Trophoblast cell (in vitro differentiated cells and primary cell): ENCODE measurements at regions not wholly inside any gene's neighbourhood (a gene's known extent, or its start where the extent isn't known, plus 50 kb on each side); places are given as distances from the start of the nearest gene placed in this dataset.
"Not testable (repeated sequence)": the region's sequence is repeated elsewhere in the genome, so short reads cannot be mapped to it uniquely, and the experiment has no call there.

ENCODE experiments used
- DNase-seq, 2 donors: peaks; one replicate each; pipeline ENCODE4 v3.0.0-alpha.2; 2016
- H2AFZ ChIP-seq: 2 replicates; pipeline ENCODE4 v1.6.1; 2013; ENCODE audit warnings: low read length, moderate library complexity, mild to moderate bottlenecking; ENCODE audit not compliant: insufficient read depth, poor library complexity
- H2AK5ac ChIP-seq: 2 replicates; pipeline ENCODE4 v1.6.1; 2013; ENCODE audit warnings: mild to moderate bottlenecking, low read length
- H2BK120ac ChIP-seq: 2 replicates; pipeline ENCODE4 v1.6.1; 2013; ENCODE audit warnings: low read length, mild to moderate bottlenecking, moderate library complexity; ENCODE audit not compliant: insufficient read depth, poor library complexity
- H2BK12ac ChIP-seq: 2 replicates; pipeline ENCODE4 v1.6.1; 2013; ENCODE audit warnings: mild to moderate bottlenecking, low read length, moderate library complexity
- H2BK5ac ChIP-seq: 2 replicates; pipeline ENCODE4 v1.6.1; 2013; ENCODE audit warnings: low read length, low read depth, moderate library complexity, mild to moderate bottlenecking; ENCODE audit not compliant: poor library complexity
- H3K14ac ChIP-seq: 2 replicates; pipeline ENCODE4 v1.6.1; 2013; ENCODE audit warnings: mild to moderate bottlenecking, low read length
- H3K18ac ChIP-seq: 2 replicates; pipeline ENCODE4 v1.6.1; 2013; ENCODE audit warnings: mild to moderate bottlenecking, low read length
- H3K23ac ChIP-seq: 2 replicates; pipeline ENCODE4 v1.6.1; 2013; ENCODE audit warnings: low read length
- H3K27ac ChIP-seq: 2 replicates; pipeline ENCODE4 v1.5.1; 2013; ENCODE audit warnings: low read depth, mild to moderate bottlenecking, inconsistent platforms, low read length, moderate library complexity
- H3K27me3 ChIP-seq: 2 replicates; pipeline ENCODE4 v1.6.1; 2013; ENCODE audit warnings: inconsistent platforms, mild to moderate bottlenecking, low read length, moderate library complexity; ENCODE audit not compliant: insufficient read depth
- H3K36me3 ChIP-seq, 2 experiments: 1 replicate in 1 of 2; 2 replicates in 1 of 2; pipeline ENCODE4 v1.6.1; 2013; ENCODE audit warnings: low read length in 2 of 2, mild to moderate bottlenecking in 2 of 2, moderate library complexity in 1 of 2; ENCODE audit not compliant: insufficient read depth in 2 of 2, control insufficient read depth in 1 of 2
- H3K4ac ChIP-seq: 2 replicates; pipeline ENCODE4 v1.6.1; 2013; ENCODE audit warnings: low read depth, mild to moderate bottlenecking, low read length, moderate library complexity
- H3K4me1 ChIP-seq, 2 experiments: 1 replicate in 1 of 2; 2 replicates in 1 of 2; pipeline ENCODE4 v1.6.1; 2013; ENCODE audit warnings: low read length in 2 of 2, mild to moderate bottlenecking in 2 of 2, moderate library complexity in 1 of 2; ENCODE audit not compliant: insufficient read depth in 2 of 2, control insufficient read depth in 1 of 2
- H3K4me2 ChIP-seq: 2 replicates; pipeline ENCODE4 v1.6.1; 2013; ENCODE audit warnings: inconsistent platforms, mild to moderate bottlenecking, low read length, moderate library complexity
- H3K4me3 ChIP-seq: 2 replicates; pipeline ENCODE4 v1.5.1; 2013; ENCODE audit warnings: mild to moderate bottlenecking, low read depth, low read length, inconsistent platforms
- H3K79me1 ChIP-seq: one replicate; pipeline ENCODE4 v1.6.1; 2013; ENCODE audit warnings: low read length
- H3K79me2 ChIP-seq: 2 replicates; pipeline ENCODE4 v1.6.1; 2013; ENCODE audit warnings: low read length, mild to moderate bottlenecking; ENCODE audit not compliant: control insufficient read depth, insufficient read depth, poor library complexity
- H3K9ac ChIP-seq: 2 replicates; pipeline ENCODE4 v1.6.1; 2013; ENCODE audit warnings: mild to moderate bottlenecking, low read length
- H3K9me3 ChIP-seq: 2 replicates; pipeline ENCODE4 v1.6.1; 2013; ENCODE audit warnings: low read depth, mild to moderate bottlenecking, control low read depth, inconsistent platforms, low read length; ENCODE audit not compliant: insufficient read depth
- H4K12ac ChIP-seq: 2 replicates; pipeline ENCODE4 v1.6.1; 2013; ENCODE audit warnings: low read depth, mild to moderate bottlenecking, low read length, moderate library complexity
- H4K8ac ChIP-seq: 2 replicates; pipeline ENCODE4 v1.6.1; 2013; ENCODE audit warnings: low read depth, mild to moderate bottlenecking, low read length, moderate library complexity
- H4K91ac ChIP-seq: one replicate; pipeline ENCODE4 v1.6.1; 2013; ENCODE audit warnings: low read depth, mild to moderate bottlenecking, low read length, moderate library complexity
- WGBS: extraction: QIAGEN DNeasy Blood & Tissue Kit; methylation state at CpG from one replicate; pipeline ENCODE4 v1.1.7; 2013; ENCODE audit warnings: missing lambda C conversion rate; ENCODE audit not compliant: insufficient read length, insufficient coverage; ENCODE audit errors: extremely low coverage; 5-methylcytosine and 5-hydroxymethylcytosine counted together

- not testable (repeated sequence) for H3K18ac ChIP-seq, H4K91ac ChIP-seq, H2BK12ac ChIP-seq, H4K12ac ChIP-seq, H3K4me1 ChIP-seq, H2BK5ac ChIP-seq, H3K4ac ChIP-seq, H2AK5ac ChIP-seq, H3K79me1 ChIP-seq, H3K4me2 ChIP-seq, H3K4me3 ChIP-seq, H3K79me2 ChIP-seq, H3K9ac ChIP-seq, H3K9me3 ChIP-seq, H3K36me3 ChIP-seq, H2BK120ac ChIP-seq, H3K27ac ChIP-seq, H3K23ac ChIP-seq, H4K8ac ChIP-seq, H3K14ac ChIP-seq, H2AFZ ChIP-seq, H3K27me3 ChIP-seq
- no CpG with 5 or more reads among the region's 8 CpGs for WGBS
- DNase-seq = peak; percentile 61 to 67
Measured at GRCh38 chr5:157962686-157963085, 103.7 kb upstream of the CLINT1 start.

GRCh38 chr5:157961896-157962590 is 103.1 kb upstream of the CLINT1 start:
- H4K12ac ChIP-seq = no peak overlapping the region
- H2AK5ac ChIP-seq = no peak overlapping the region
- H2BK12ac ChIP-seq = no peak overlapping the region
- H3K79me1 ChIP-seq = peaks cover 2% of the 10 kb centered on the region
- DNase-seq = peak in 1 of 2 donors; percentile 37
- no peak overlapping the region for H2BK120ac ChIP-seq
- no peak overlapping the region for H3K18ac ChIP-seq
- no peak overlapping the region for H2AFZ ChIP-seq
- no peak overlapping the region for H3K4ac ChIP-seq
- H3K9me3 ChIP-seq = no peaks in the 10 kb centered on the region
- no peak overlapping the region for H3K4me3 ChIP-seq
- H4K91ac ChIP-seq = no peak overlapping the region
- H3K36me3 ChIP-seq = no peaks in the 10 kb centered on the region
- no peak overlapping the region for H3K23ac ChIP-seq
- no peak overlapping the region for H3K27ac ChIP-seq
- H3K79me2 ChIP-seq = no peaks in the 10 kb centered on the region
- no peak overlapping the region for H3K14ac ChIP-seq
- H4K8ac ChIP-seq = no peak overlapping the region
- no peak overlapping the region for H3K9ac ChIP-seq
- peaks cover 2 to 5% of the 10 kb centered on the region in 2 experiments for H3K4me1 ChIP-seq
- no CpG with 5 or more reads among the region's 6 CpGs for WGBS
- no peak overlapping the region for H2BK5ac ChIP-seq
- no peak overlapping the region for H3K4me2 ChIP-seq
- no peaks in the 10 kb centered on the region for H3K27me3 ChIP-seq

- Histone ChIP-seq H3K4me3 (no peak overlapping the region), H3K4me1 (peaks cover 2 to 5% of the 10 kb centered on the region in 2 experiments), H3K4ac (no peak overlapping the region), H2BK12ac (no peak overlapping the region), H4K8ac (no peak overlapping the region), H3K27ac (no peak overlapping the region), H2AFZ (no peak overlapping the region), H2AK5ac (no peak overlapping the region), H4K12ac (no peak overlapping the region), H3K36me3 (no peaks in the 10 kb centered on the region), H3K27me3 (no peaks in the 10 kb centered on the region), H3K23ac (no peak overlapping the region), H4K91ac (no peak overlapping the region), H3K79me2 (no peaks in the 10 kb centered on the region), H2BK120ac (no peak overlapping the region), H3K4me2 (no peak overlapping the region), H2BK5ac (no peak overlapping the region), H3K79me1 (peaks cover 2% of the 10 kb centered on the region), H3K9me3 (no peaks in the 10 kb centered on the region), H3K9ac (no peak overlapping the region), H3K14ac (no peak overlapping the region), H3K18ac (no peak overlapping the region)
- no peak for DNase-seq
- no CpG with 5 or more reads among the region's 9 CpGs for WGBS
Measured at GRCh38 chr5:157961176-157961575, 102.2 kb upstream of the CLINT1 start.

GRCh38 chr5:157959370-157959769 is 100.4 kb upstream of the CLINT1 start:
- H3K79me2 ChIP-seq = no peaks in the 10 kb centered on the region
- no peak overlapping the region for H4K8ac ChIP-seq
- no peak overlapping the region for H3K14ac ChIP-seq
- no peak overlapping the region for H2BK5ac ChIP-seq
- H2AK5ac ChIP-seq = no peak overlapping the region
- peaks cover 2 to 3% of the 10 kb centered on the region in 2 experiments for H3K4me1 ChIP-seq
- no peak overlapping the region for H3K18ac ChIP-seq
- H3K27ac ChIP-seq = no peak overlapping the region
- no peak overlapping the region for H3K4me3 ChIP-seq
- no peak overlapping the region for H3K9ac ChIP-seq
- no peak overlapping the region for H4K12ac ChIP-seq
- H3K23ac ChIP-seq = no peak overlapping the region
- H2AFZ ChIP-seq = no peak overlapping the region
- no peak overlapping the region for H3K4me2 ChIP-seq
- no peaks in the 10 kb centered on the region for H3K9me3 ChIP-seq
- H4K91ac ChIP-seq = no peak overlapping the region
- H2BK12ac ChIP-seq = no peak overlapping the region
- H3K79me1 ChIP-seq = no peaks in the 10 kb centered on the region
- H3K36me3 ChIP-seq = no peaks in the 10 kb centered on the region
- H3K27me3 ChIP-seq = no peaks in the 10 kb centered on the region
- DNase-seq = no peak
- no peak overlapping the region for H2BK120ac ChIP-seq
- no peak overlapping the region for H3K4ac ChIP-seq
